GM12892 (cell line): ENCODE measurements at regions not wholly inside any gene's neighbourhood (a gene's known extent, or its start where the extent isn't known, plus 50 kb on each side); places are given as distances from the start of the nearest gene placed in this dataset.

Source experiments
- POLR2A ChIP-seq: IDR thresholded peaks from 2 replicates; pipeline ENCODE4 v1.6.1; 2011; ENCODE audit warnings: low read depth, low read length, control low read depth
- POLR2AphosphoS5 ChIP-seq: IDR thresholded peaks from 2 replicates; pipeline ENCODE4 v1.6.1; 2011; ENCODE audit warnings: low read depth, low read length, control low read depth

- no peak for TF ChIP-seq POLR2A
- no peak for TF ChIP-seq POLR2AphosphoS5
These were observed 426.5 kb downstream of the SH2D4B start for GRCh38 chr10:80964179-80964578.
